ENCODE measurements at regions not wholly inside any gene's neighbourhood (a gene's known extent, or its start where the extent isn't known, plus 50 kb on each side); places are given as distances from the start of the nearest gene placed in this dataset.
"Not testable (repeated sequence)": the region's sequence is repeated elsewhere in the genome, so short reads cannot be mapped to it uniquely, and the experiment has no call there.

- H4K20me1 ChIP-seq (ENCODE audit: control insufficient read depth, extremely low read depth, insufficient read depth, low read length); H3K9me3 ChIP-seq (ENCODE audit: control insufficient read depth, low read depth, low read length); H3K9me1 ChIP-seq (ENCODE audit: control insufficient read depth, extremely low read depth, insufficient read depth, low read length); H3K4me2 ChIP-seq (ENCODE audit: control insufficient read depth, extremely low read depth, insufficient read depth, low read depth, low read length); FAIRE-seq; H3K9ac ChIP-seq (ENCODE audit: control insufficient read depth, extremely low read depth, insufficient read depth, low read length); H2AFZ ChIP-seq (ENCODE audit: control insufficient read depth, low read length); H3K4me3 ChIP-seq (ENCODE audit: control insufficient read depth in 2 of 3, extremely low read depth in 1 of 3, insufficient read depth in 2 of 3, low read depth in 1 of 3, low read length in 3 of 3); H3K27me3 ChIP-seq (ENCODE audit: control insufficient read depth, extremely low read depth, insufficient read depth, low read length); H3K36me3 ChIP-seq (ENCODE audit: control insufficient read depth in 2 of 2, extremely low read depth in 1 of 2, insufficient read depth in 2 of 2, low read length in 2 of 2); DNase-seq (ENCODE audit: low read depth, low spot score); dilution Hi-C loops (cut with MboI; ENCODE audit: extremely low pct_ligation_motif_present, low sequenced_read_pairs); H3K27ac ChIP-seq (ENCODE audit: control insufficient read depth, insufficient read depth, low read length): not testable (repeated sequence)
- Histone ChIP-seq H3K4me1 (ENCODE audit: control insufficient read depth, extremely low read depth, insufficient read depth, low read length) (peaks cover 23% of the 10 kb centered on the region), H3K79me2 (ENCODE audit: control insufficient read depth, insufficient read depth, low read length) (peaks cover 14% of the 10 kb centered on the region)
- TF ChIP-seq CTCF (optimal IDR thresholded peaks at IDR 0.05 in 1 of 3, IDR thresholded peaks at IDR 0.05 in 1 of 3, conservative IDR thresholded peaks at IDR 0.05 in 1 of 3; ENCODE audit: extremely low read depth in 1 of 3, insufficient read depth in 2 of 3, low read length in 3 of 3): peak in 1 of 3 experiments; percentile 9
Observed at GRCh38 chr2:131686164-131686893, 158.6 kb downstream of the CCDC74A start.

GRCh38 chr2:131686894-131687238, 159.2 kb downstream of the CCDC74A start:
- H3K4me3 ChIP-seq (ENCODE audit: control insufficient read depth in 2 of 3, extremely low read depth in 1 of 3, insufficient read depth in 2 of 3, low read depth in 1 of 3, low read length in 3 of 3); H2AFZ ChIP-seq (ENCODE audit: control insufficient read depth, low read length); H3K4me2 ChIP-seq (ENCODE audit: control insufficient read depth, extremely low read depth, insufficient read depth, low read depth, low read length); H3K9ac ChIP-seq (ENCODE audit: control insufficient read depth, extremely low read depth, insufficient read depth, low read length); FAIRE-seq; H4K20me1 ChIP-seq (ENCODE audit: control insufficient read depth, extremely low read depth, insufficient read depth, low read length); H3K27me3 ChIP-seq (ENCODE audit: control insufficient read depth, extremely low read depth, insufficient read depth, low read length); H3K9me3 ChIP-seq (ENCODE audit: control insufficient read depth, low read depth, low read length); H3K27ac ChIP-seq (ENCODE audit: control insufficient read depth, insufficient read depth, low read length); DNase-seq (ENCODE audit: low read depth, low spot score); dilution Hi-C loops (cut with MboI; ENCODE audit: extremely low pct_ligation_motif_present, low sequenced_read_pairs); H3K36me3 ChIP-seq (ENCODE audit: control insufficient read depth in 2 of 2, extremely low read depth in 1 of 2, insufficient read depth in 2 of 2, low read length in 2 of 2); H3K9me1 ChIP-seq (ENCODE audit: control insufficient read depth, extremely low read depth, insufficient read depth, low read length): not testable (repeated sequence)
- Histone ChIP-seq H3K4me1 (ENCODE audit: control insufficient read depth, extremely low read depth, insufficient read depth, low read length) (peaks cover 23% of the 10 kb centered on the region), H3K79me2 (ENCODE audit: control insufficient read depth, insufficient read depth, low read length) (peaks cover 14% of the 10 kb centered on the region)

GRCh38 chr2:131689066-131689465, 161.4 kb downstream of the CCDC74A start:
- H3K4me3 ChIP-seq (ENCODE audit: control insufficient read depth in 2 of 3, extremely low read depth in 1 of 3, insufficient read depth in 2 of 3, low read depth in 1 of 3, low read length in 3 of 3); H3K9me3 ChIP-seq (ENCODE audit: control insufficient read depth, low read depth, low read length); H2AFZ ChIP-seq (ENCODE audit: control insufficient read depth, low read length); H3K79me2 ChIP-seq (ENCODE audit: control insufficient read depth, insufficient read depth, low read length); H4K20me1 ChIP-seq (ENCODE audit: control insufficient read depth, extremely low read depth, insufficient read depth, low read length); FAIRE-seq; H3K27ac ChIP-seq (ENCODE audit: control insufficient read depth, insufficient read depth, low read length); H3K36me3 ChIP-seq (ENCODE audit: control insufficient read depth in 2 of 2, extremely low read depth in 1 of 2, insufficient read depth in 2 of 2, low read length in 2 of 2); H3K9ac ChIP-seq (ENCODE audit: control insufficient read depth, extremely low read depth, insufficient read depth, low read length); H3K27me3 ChIP-seq (ENCODE audit: control insufficient read depth, extremely low read depth, insufficient read depth, low read length); dilution Hi-C loops (cut with MboI; ENCODE audit: extremely low pct_ligation_motif_present, low sequenced_read_pairs); H3K9me1 ChIP-seq (ENCODE audit: control insufficient read depth, extremely low read depth, insufficient read depth, low read length); DNase-seq (ENCODE audit: low read depth, low spot score); H3K4me2 ChIP-seq (ENCODE audit: control insufficient read depth, extremely low read depth, insufficient read depth, low read depth, low read length): not testable (repeated sequence)
- H3K4me1 ChIP-seq (ENCODE audit: control insufficient read depth, extremely low read depth, insufficient read depth, low read length): peaks cover 20% of the 10 kb centered on the region

GRCh38 chr2:131711268-131711667, 183.6 kb downstream of the CCDC74A start:
- H3K4me3 ChIP-seq (ENCODE audit: control insufficient read depth in 2 of 3, extremely low read depth in 1 of 3, insufficient read depth in 2 of 3, low read depth in 1 of 3, low read length in 3 of 3); FAIRE-seq; H3K9me3 ChIP-seq (ENCODE audit: control insufficient read depth, low read depth, low read length); H3K36me3 ChIP-seq (ENCODE audit: control insufficient read depth in 2 of 2, extremely low read depth in 1 of 2, insufficient read depth in 2 of 2, low read length in 2 of 2); H3K27me3 ChIP-seq (ENCODE audit: control insufficient read depth, extremely low read depth, insufficient read depth, low read length); H3K9ac ChIP-seq (ENCODE audit: control insufficient read depth, extremely low read depth, insufficient read depth, low read length); H3K27ac ChIP-seq (ENCODE audit: control insufficient read depth, insufficient read depth, low read length); DNase-seq (ENCODE audit: low read depth, low spot score); dilution Hi-C loops (cut with MboI; ENCODE audit: extremely low pct_ligation_motif_present, low sequenced_read_pairs); H3K4me2 ChIP-seq (ENCODE audit: control insufficient read depth, extremely low read depth, insufficient read depth, low read depth, low read length); H4K20me1 ChIP-seq (ENCODE audit: control insufficient read depth, extremely low read depth, insufficient read depth, low read length); H3K4me1 ChIP-seq (ENCODE audit: control insufficient read depth, extremely low read depth, insufficient read depth, low read length); H3K79me2 ChIP-seq (ENCODE audit: control insufficient read depth, insufficient read depth, low read length); H2AFZ ChIP-seq (ENCODE audit: control insufficient read depth, low read length); H3K9me1 ChIP-seq (ENCODE audit: control insufficient read depth, extremely low read depth, insufficient read depth, low read length): not testable (repeated sequence)
